NCI-H446 (cell line): ENCODE measurements at regions not wholly inside any gene's neighbourhood (a gene's known extent, or its start where the extent isn't known, plus 50 kb on each side); places are given as distances from the start of the nearest gene placed in this dataset.

Experiments
- DNase-seq, 2 experiments: peaks; one replicate each; lab custom pipeline; 2025; lab: John Stamatoyannopoulos, UW

DNA sequence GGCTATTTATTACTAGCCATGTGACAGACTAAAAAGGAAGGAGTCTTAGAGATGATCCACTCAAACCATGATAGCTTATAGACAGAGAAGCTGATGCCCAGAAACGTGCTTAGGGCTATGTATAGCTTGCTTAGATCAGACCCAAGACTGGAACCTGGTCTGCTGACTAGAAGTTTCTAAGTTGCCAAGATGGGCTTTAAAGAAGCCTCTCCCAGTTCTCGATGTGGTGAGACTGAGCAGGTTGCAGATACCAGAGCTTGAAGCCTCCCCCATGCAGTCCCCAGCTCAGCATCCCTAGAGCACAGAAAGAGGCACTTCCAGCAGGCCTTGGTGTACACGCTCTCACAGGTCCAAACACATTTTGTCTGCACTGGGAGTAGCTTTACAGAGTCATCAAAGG, 51.1 kb upstream of the ATP10B start:
- no peak for DNase-seq
